ENCODE measurements at regions not wholly inside any gene's neighbourhood (a gene's known extent, or its start where the extent isn't known, plus 50 kb on each side); places are given as distances from the start of the nearest gene placed in this dataset.

- DNase-seq (ENCODE audit: low read depth in 2 of 2) = no peak
Measured at GRCh38 chr9:103757062-103757461, 337.0 kb upstream of the SMC2 start.

GRCh38 chr9:103761466-103761865, 332.6 kb upstream of the SMC2 start:
- DNase-seq (ENCODE audit: low read depth in 2 of 2) = no peak

- no peak for DNase-seq (ENCODE audit: low read depth in 2 of 2)
Measured at GRCh38 chr9:103789686-103790085, 304.4 kb upstream of the SMC2 start.

GRCh38 chr9:103798620-103799019, 295.5 kb upstream of the SMC2 start:
- no peak for DNase-seq (ENCODE audit: low read depth in 2 of 2)

- no peak for DNase-seq (ENCODE audit: low read depth in 2 of 2)
Measured at GRCh38 chr9:103799959-103800358, 294.1 kb upstream of the SMC2 start.

- DNase-seq (ENCODE audit: low read depth in 2 of 2) = no peak
Measured at GRCh38 chr9:103802068-103802467, 292.0 kb upstream of the SMC2 start.

GRCh38 chr9:103803245-103803644, 290.9 kb upstream of the SMC2 start:
- no peak for DNase-seq (ENCODE audit: low read depth in 2 of 2)

- DNase-seq (ENCODE audit: low read depth in 2 of 2) = no peak
Measured at GRCh38 chr9:103804077-103804735, 289.9 kb upstream of the SMC2 start.

GRCh38 chr9:103809745-103810144, 284.4 kb upstream of the SMC2 start:
- DNase-seq (ENCODE audit: low read depth in 2 of 2) = no peak

- no peak for DNase-seq (ENCODE audit: low read depth in 2 of 2)
Measured at GRCh38 chr9:103811462-103811861, 282.6 kb upstream of the SMC2 start.

- no peak for DNase-seq (ENCODE audit: low read depth in 2 of 2)
Measured at GRCh38 chr9:103816146-103816545, 278.0 kb upstream of the SMC2 start.

GRCh38 chr9:103819936-103820335, 274.2 kb upstream of the SMC2 start:
- no peak for DNase-seq (ENCODE audit: low read depth in 2 of 2)

GRCh38 chr9:103821115-103821514, 273.0 kb upstream of the SMC2 start:
- DNase-seq (ENCODE audit: low read depth in 2 of 2) = no peak

- no peak for DNase-seq (ENCODE audit: low read depth in 2 of 2)
Measured at GRCh38 chr9:103837940-103838339, 256.2 kb upstream of the SMC2 start.

GRCh38 chr9:103839197-103839596, 254.9 kb upstream of the SMC2 start:
- DNase-seq (ENCODE audit: low read depth in 2 of 2) = no peak

- no peak for DNase-seq (ENCODE audit: low read depth in 2 of 2)
Measured at GRCh38 chr9:103867886-103868285, 226.2 kb upstream of the SMC2 start.

- DNase-seq (ENCODE audit: low read depth in 2 of 2) = no peak
Measured at GRCh38 chr9:103872811-103873210, 221.3 kb upstream of the SMC2 start.

- no peak for DNase-seq (ENCODE audit: low read depth in 2 of 2)
Measured at GRCh38 chr9:103881419-103881818, 212.7 kb upstream of the SMC2 start.

GRCh38 chr9:103889989-103890388, 204.1 kb upstream of the SMC2 start:
- no peak for DNase-seq (ENCODE audit: low read depth in 2 of 2)

- no peak for DNase-seq (ENCODE audit: low read depth in 2 of 2)
Measured at GRCh38 chr9:103894184-103894583, 199.9 kb upstream of the SMC2 start.

- no peak for DNase-seq (ENCODE audit: low read depth in 2 of 2)
Measured at GRCh38 chr9:103898550-103898949, 195.6 kb upstream of the SMC2 start.

GRCh38 chr9:103899866-103900265, 194.2 kb upstream of the SMC2 start:
- no peak for DNase-seq (ENCODE audit: low read depth in 2 of 2)

- DNase-seq (ENCODE audit: low read depth in 2 of 2) = no peak
Measured at GRCh38 chr9:103900466-103900865, 193.6 kb upstream of the SMC2 start.

- DNase-seq (ENCODE audit: low read depth in 2 of 2) = no peak
Measured at GRCh38 chr9:103902263-103902662, 191.8 kb upstream of the SMC2 start.

Data from stimulated activated CD4-positive, alpha-beta T cell treated with anti-CD3 and anti-CD28 coated beads, Interleukin-1b, Interleukin-23, amount 100 ng/mL, for 4 hours (primary cell).